Esophagus squamous epithelium (tissue), 5 donors: ENCODE measurements at regions not wholly inside any gene's neighbourhood (a gene's known extent, or its start where the extent isn't known, plus 50 kb on each side); places are given as distances from the start of the nearest gene placed in this dataset.

Source experiments
- DNase-seq: peaks from one replicate; lab custom pipeline; 2025; lab: John Stamatoyannopoulos, UW
- H3K27ac ChIP-seq, 4 donors: fragments of 200-600 bp; sonication (generic); one replicate each; pipeline ENCODE4 v1.5.1; 2016 to 2019; ENCODE audit warnings: mild to moderate bottlenecking in 1 of 4
- H3K27me3 ChIP-seq, 4 donors: fragments of 200-600 bp; sonication (generic); 1 replicate in 3 of 4; 2 replicates in 1 of 4; pipeline versions ENCODE4 v1.5.1 to v1.6.0; 2017 to 2021; ENCODE audit warnings: antibody characterized with exemption in 1 of 4
- H3K36me3 ChIP-seq, 3 donors: fragments of 200-600 bp; sonication (generic); one replicate each; pipeline ENCODE4 v1.5.1; 2016 to 2019
- H3K4me1 ChIP-seq, 3 donors: fragments of 200-600 bp; sonication (generic); one replicate each; pipeline ENCODE4 v1.5.1; 2017 to 2019
- H3K4me3 ChIP-seq, 4 donors: fragments of 200-600 bp; sonication (generic); 1 replicate in 3 of 4; 2 replicates in 1 of 4; pipeline ENCODE4 v1.5.1; 2016 to 2019; ENCODE audit warnings: mild to moderate bottlenecking in 2 of 4, moderate library complexity in 1 of 4
- H3K9me3 ChIP-seq, 3 donors: fragments of 200-600 bp; sonication (generic); one replicate each; pipeline ENCODE4 v1.5.1; 2016 to 2019
- CTCF ChIP-seq, 6 experiments: fragments of 450-650 bp in 4 of 6; fragments of 200-600 bp in 2 of 6; sonication (generic) in 2 of 6; IDR thresholded peaks; one replicate each; pipeline ENCODE4 v1.5.1; 2016 to 2019; ENCODE audit warnings: antibody characterized with exemption in 6 of 6, mild to moderate bottlenecking in 4 of 6, moderate library complexity in 4 of 6
- POLR2A ChIP-seq, 4 donors: fragments of 450-650 bp; IDR thresholded peaks; one replicate each; pipeline ENCODE4 v1.6.1; 2017; ENCODE audit warnings: antibody characterized with exemption in 4 of 4, mild to moderate bottlenecking in 4 of 4, moderate library complexity in 3 of 4
- WGBS, 2 donors: methylation state at CpG; one replicate each; pipeline ENCODE4 v1.1.5; 2018; 5-methylcytosine and 5-hydroxymethylcytosine counted together
- intact Hi-C: fragments of 100-400 bp; cut with DNase I; formaldehyde crosslinking; loops from one replicate; pipeline ENCODE4 v1.15.0; 2022
- donor health status: DM: yes; HTN: yes; CAD: no.

- no peak for DNase-seq
- intact Hi-C loops, result no loop called here
- TF ChIP-seq CTCF (IDR thresholded peaks at IDR 0.05) (no peak), POLR2A (IDR thresholded peaks at IDR 0.05) (no peak)
- WGBS, 2 donors, result 59 to 68% methylated on average over 4 of the region's 4 CpGs
- Histone ChIP-seq H3K4me1 (no peaks in the 10 kb centered on the region), H3K27ac (no peak overlapping the region), H3K27me3 (no peaks in the 10 kb centered on the region), H3K36me3 (no peaks in the 10 kb centered on the region), H3K9me3 (no peaks in the 10 kb centered on the region), H3K4me3 (no peak overlapping the region)
These were observed 406.7 kb upstream of the POT1 start for GRCh38 chr7:125336326-125336725.

GRCh38 chr7:125326666-125327255 lies 397.1 kb upstream of the POT1 start:
- Histone ChIP-seq H3K4me1 (no peaks in the 10 kb centered on the region), H3K27ac (no peak overlapping the region), H3K36me3 (no peaks in the 10 kb centered on the region), H3K9me3 (no peaks in the 10 kb centered on the region), H3K27me3 (no peaks in the 10 kb centered on the region), H3K4me3 (no peak overlapping the region)
- 59 to 63% methylated on average over 6 of the region's 6 CpGs for WGBS, 2 donors
- no peak for TF ChIP-seq CTCF (IDR thresholded peaks at IDR 0.05)
- no peak for TF ChIP-seq POLR2A (IDR thresholded peaks at IDR 0.05)
- no peak for DNase-seq
- intact Hi-C loops, result no loop called here

- Histone ChIP-seq H3K4me3 (no peak overlapping the region), H3K36me3 (no peaks in the 10 kb centered on the region), H3K27me3 (no peaks in the 10 kb centered on the region), H3K4me1 (no peaks in the 10 kb centered on the region), H3K9me3 (peaks cover 0 to 18% (median 4%) of the 10 kb centered on the region in 3 donors), H3K27ac (no peak overlapping the region)
- WGBS, 2 donors, result 40 to 72% methylated on average over 1 to 2 of the region's 2 CpGs
- DNase-seq, result no peak
- TF ChIP-seq CTCF (IDR thresholded peaks at IDR 0.05) (no peak), POLR2A (IDR thresholded peaks at IDR 0.05) (no peak)
- intact Hi-C loops, result no loop called here
These were observed 386.8 kb upstream of the POT1 start for GRCh38 chr7:125316466-125316865.

- H3K27me3 ChIP-seq, result no peaks in the 10 kb centered on the region
- no peak for DNase-seq
- H3K27ac ChIP-seq, result no peak overlapping the region
- 82 to 91% methylated on average over 8 to 15 of the region's 18 CpGs for WGBS, 2 donors
- TF ChIP-seq POLR2A (IDR thresholded peaks at IDR 0.05) (no peak), CTCF (IDR thresholded peaks at IDR 0.05) (no peak)
- intact Hi-C loops, result loop anchor here (10.0 kb wide), 1 partner anchor 56 kb away; no protein-coding TSS in a partner anchor
- peaks cover 0 to 16% (median 0%) of the 10 kb centered on the region in 3 donors for H3K9me3 ChIP-seq
- no peaks in the 10 kb centered on the region for H3K4me1 ChIP-seq
- no peak overlapping the region for H3K4me3 ChIP-seq
- no peaks in the 10 kb centered on the region for H3K36me3 ChIP-seq
These were observed 369.6 kb upstream of the POT1 start for GRCh38 chr7:125299003-125299765.

GRCh38 chr7:125279961-125280360 lies 350.3 kb upstream of the POT1 start:
- Histone ChIP-seq H3K4me1 (no peaks in the 10 kb centered on the region), H3K27me3 (no peaks in the 10 kb centered on the region), H3K9me3 (no peaks in the 10 kb centered on the region), H3K36me3 (no peaks in the 10 kb centered on the region), H3K4me3 (no peak overlapping the region), H3K27ac (no peak overlapping the region)
- 31 to 33% methylated on average over 1 to 2 of the region's 2 CpGs for WGBS, 2 donors
- intact Hi-C loops, result no loop called here
- DNase-seq, result no peak
- TF ChIP-seq CTCF (IDR thresholded peaks at IDR 0.05) (no peak), POLR2A (IDR thresholded peaks at IDR 0.05) (no peak)
